ENCODE measurements at regions not wholly inside any gene's neighbourhood (a gene's known extent, or its start where the extent isn't known, plus 50 kb on each side); places are given as distances from the start of the nearest gene placed in this dataset.
"Not testable (repeated sequence)": the region's sequence is repeated elsewhere in the genome, so short reads cannot be mapped to it uniquely, and the experiment has no call there.

DNA sequence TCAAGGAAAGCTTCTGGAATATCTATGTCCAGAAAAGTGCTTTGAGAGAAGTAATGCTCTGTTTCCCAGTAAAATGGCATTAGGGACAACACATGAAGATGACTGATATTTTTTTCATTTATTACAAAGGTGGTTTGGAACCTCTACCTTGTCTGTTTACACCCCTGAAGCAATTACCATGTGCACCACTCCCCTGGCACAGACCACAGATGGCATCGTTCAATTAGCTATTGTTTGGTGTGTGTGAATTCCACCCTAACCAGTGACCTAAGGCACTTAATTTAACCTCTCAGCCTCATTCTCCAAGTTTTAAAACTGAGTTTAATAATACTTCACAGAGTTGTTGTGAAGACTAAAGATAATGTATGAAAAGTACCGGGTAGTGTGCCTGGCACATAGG lies 127.6 kb upstream of the BMAL1 start:
- Mint-ChIP-seq H3K4me3 (no peak overlapping the region), H3K36me3 (no peaks in the 10 kb centered on the region), H3K9me3 (no peaks in the 10 kb centered on the region), H3K27ac (no peak overlapping the region), H3K4me1 (no peaks in the 10 kb centered on the region), H3K27me3 (ENCODE audit: low read depth in 3 of 3) (peaks cover 4 to 25% (median 9%) of the 10 kb centered on the region in 3 donors)
- no peak for DNase-seq

DNA sequence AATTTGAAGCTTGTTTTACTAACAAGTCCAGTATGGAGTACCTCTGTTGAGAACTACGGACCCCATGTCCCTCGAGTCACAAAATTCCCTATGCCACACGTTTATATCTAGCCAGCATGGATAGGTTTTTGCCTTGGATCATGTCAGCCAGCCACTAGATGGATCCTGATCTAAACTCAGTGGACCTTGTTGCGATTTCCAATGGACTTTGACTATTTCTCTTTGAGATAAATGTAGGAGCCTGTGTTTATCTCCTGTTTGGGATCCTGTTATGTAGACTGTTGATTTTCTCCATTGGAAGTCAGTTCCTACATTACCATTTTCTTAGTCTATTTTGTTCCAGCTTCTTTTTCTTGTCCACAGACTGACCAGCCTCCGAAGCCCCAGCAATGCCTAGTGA lies 127.1 kb upstream of the BMAL1 start:
- peaks cover 4 to 20% (median 9%) of the 10 kb centered on the region in 3 donors for H3K27me3 Mint-ChIP-seq (ENCODE audit: low read depth in 3 of 3)
- H3K4me1 Mint-ChIP-seq = no peaks in the 10 kb centered on the region
- DNase-seq = no peak
- H3K36me3 Mint-ChIP-seq = no peaks in the 10 kb centered on the region
- H3K4me3 Mint-ChIP-seq = no peak overlapping the region
- H3K27ac Mint-ChIP-seq = no peak overlapping the region
- H3K9me3 Mint-ChIP-seq = peaks cover 0 to 4% (median 0%) of the 10 kb centered on the region in 6 donors

DNA sequence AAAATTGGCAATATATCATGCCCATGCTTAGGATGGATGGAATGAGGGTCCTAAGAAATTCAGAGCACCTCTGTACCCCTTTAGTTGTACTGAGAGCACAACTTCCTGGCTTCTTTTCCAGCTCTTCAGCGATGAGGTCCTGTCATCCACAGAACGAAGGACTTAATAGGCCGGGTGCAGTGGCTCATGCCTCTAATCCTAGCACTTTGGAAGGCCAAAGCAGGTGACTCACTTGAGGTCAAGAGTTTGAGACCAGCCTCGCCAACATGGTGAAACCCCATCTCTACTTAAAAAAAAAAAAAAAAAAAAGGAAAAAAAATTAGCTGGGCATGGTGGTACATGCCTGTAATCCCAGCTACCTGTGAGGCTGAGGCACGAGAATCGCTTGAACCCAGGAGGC lies 125.3 kb upstream of the BMAL1 start:
- Mint-ChIP-seq H3K36me3 (no peaks in the 10 kb centered on the region), H3K27me3 (ENCODE audit: low read depth in 3 of 3) (peaks cover 4 to 19% (median 11%) of the 10 kb centered on the region in 3 donors), H3K9me3 (peaks cover 0 to 5% (median 0%) of the 10 kb centered on the region in 6 donors), H3K4me1 (no peaks in the 10 kb centered on the region), H3K4me3 (no peak overlapping the region), H3K27ac (no peak overlapping the region)
- DNase-seq = no peak

DNA sequence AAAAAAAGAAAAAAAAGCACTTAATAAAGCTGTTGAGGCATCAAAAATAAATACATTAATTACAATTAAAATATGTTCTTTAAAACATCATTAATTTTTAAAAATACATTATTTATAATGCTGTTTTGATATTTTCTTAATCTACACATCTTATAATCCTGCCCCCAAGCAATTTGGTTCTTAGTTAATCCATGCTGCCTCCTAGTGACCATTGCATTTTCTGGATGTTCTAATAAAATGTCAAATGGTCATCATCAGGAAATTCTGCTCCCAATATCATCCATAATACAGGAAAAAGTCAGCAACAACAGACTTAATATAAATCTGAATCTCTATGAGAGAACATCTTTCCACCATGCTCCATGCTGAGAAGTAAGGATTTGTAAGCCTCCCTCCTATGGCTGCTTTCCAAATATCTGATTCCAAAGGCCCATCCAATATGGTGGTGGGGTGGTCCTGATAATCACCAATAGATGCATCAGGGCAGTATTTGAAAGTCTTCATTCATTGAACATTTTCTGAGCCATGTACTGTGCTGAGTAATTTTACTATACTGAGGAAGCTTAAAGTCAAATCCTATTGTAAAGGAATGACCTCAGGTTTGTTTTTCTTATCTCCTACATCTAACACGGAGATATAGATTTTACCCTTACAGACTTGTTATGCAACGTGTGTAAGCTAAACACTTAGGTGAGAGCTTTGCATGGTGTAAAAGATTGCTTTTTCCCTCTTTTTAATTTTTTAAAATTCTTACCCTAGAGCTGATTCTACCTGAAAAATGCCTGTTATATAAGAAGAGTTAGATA lies 124.7 kb upstream of the BMAL1 start:
- Mint-ChIP-seq H3K4me3 (no peak overlapping the region), H3K4me1 (no peaks in the 10 kb centered on the region), H3K27me3 (ENCODE audit: low read depth in 3 of 3) (peaks cover 5 to 22% (median 12%) of the 10 kb centered on the region in 3 donors), H3K27ac (no peak overlapping the region), H3K9me3 (peaks cover 0 to 5% (median 0%) of the 10 kb centered on the region in 6 donors), H3K36me3 (no peaks in the 10 kb centered on the region)
- no peak for DNase-seq

DNA sequence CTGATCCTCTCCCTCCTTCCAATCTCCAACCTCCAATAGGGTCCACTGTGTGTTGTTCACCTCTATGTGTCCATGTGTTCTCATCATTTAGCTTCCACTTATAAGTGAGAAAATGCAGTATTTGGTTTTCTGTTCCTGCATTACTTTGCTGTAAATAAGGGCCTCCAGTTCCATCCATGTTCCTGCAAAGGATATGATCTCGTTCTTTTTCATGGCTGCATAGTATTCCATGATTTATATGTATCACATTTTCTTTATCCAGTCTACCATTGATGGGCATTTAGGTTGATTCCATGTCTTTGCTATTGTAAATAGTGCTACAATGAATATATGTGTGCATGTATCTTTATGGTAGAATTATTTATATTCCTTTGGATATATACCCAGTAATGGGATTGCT lies 123.2 kb upstream of the BMAL1 start:
- not testable (repeated sequence) for H3K36me3 Mint-ChIP-seq, H3K9me3 Mint-ChIP-seq, H3K4me3 Mint-ChIP-seq, H3K4me1 Mint-ChIP-seq, H3K27ac Mint-ChIP-seq, DNase-seq
- peaks cover 5 to 26% (median 14%) of the 10 kb centered on the region in 3 donors for H3K27me3 Mint-ChIP-seq (ENCODE audit: low read depth in 3 of 3)

DNA sequence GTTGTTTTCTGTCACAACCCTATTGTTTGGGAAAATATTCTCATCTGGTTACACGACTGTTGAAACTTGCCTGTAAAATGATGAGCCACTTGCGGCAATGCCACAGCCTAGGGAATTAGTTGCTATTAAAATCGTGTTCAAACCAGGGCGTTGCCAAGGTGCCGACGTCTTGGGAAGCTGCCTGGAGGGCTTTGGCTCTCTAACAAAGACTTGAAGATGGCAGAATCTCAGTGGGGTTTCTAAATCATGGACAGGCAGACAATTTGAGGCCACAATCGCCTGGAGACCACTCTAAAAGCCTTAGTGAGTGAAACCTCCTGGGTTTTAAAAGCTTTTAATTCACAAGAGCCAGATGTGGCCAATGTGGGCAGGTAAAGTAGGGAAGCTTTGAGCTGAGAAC lies 117.2 kb upstream of the BMAL1 start:
- H3K4me1 Mint-ChIP-seq = no peaks in the 10 kb centered on the region
- H3K36me3 Mint-ChIP-seq = no peaks in the 10 kb centered on the region
- DNase-seq = no peak
- H3K9me3 Mint-ChIP-seq = peaks cover 0 to 3% (median 0%) of the 10 kb centered on the region in 6 donors
- no peak overlapping the region for H3K4me3 Mint-ChIP-seq
- H3K27ac Mint-ChIP-seq = no peak overlapping the region
- peaks cover 3 to 13% (median 8%) of the 10 kb centered on the region in 3 donors for H3K27me3 Mint-ChIP-seq (ENCODE audit: low read depth in 3 of 3)

DNA sequence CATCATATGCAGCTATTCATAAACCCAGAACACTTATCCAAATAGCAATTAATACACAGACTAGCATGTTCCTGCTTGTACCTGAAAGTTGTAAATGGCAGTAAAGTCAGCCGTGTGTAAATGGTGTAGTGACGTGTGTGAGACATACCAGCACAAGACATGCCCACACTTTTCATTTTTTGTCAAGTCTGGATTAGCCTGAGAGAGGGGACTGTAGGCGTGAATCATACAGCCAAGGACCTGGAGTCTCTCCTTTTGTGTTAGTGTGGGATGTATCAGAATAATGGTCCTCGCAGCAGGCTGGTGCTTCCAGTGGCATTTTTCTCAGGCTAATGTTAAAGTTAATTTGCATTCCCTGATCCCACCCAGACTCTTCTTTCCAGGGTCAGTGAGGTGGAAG lies 116.8 kb upstream of the BMAL1 start:
- Mint-ChIP-seq H3K36me3 (no peaks in the 10 kb centered on the region), H3K4me1 (no peaks in the 10 kb centered on the region), H3K4me3 (no peak overlapping the region), H3K9me3 (peaks cover 0 to 2% (median 0%) of the 10 kb centered on the region in 6 donors), H3K27me3 (ENCODE audit: low read depth in 3 of 3) (peaks cover 3 to 13% (median 8%) of the 10 kb centered on the region in 3 donors), H3K27ac (no peak overlapping the region)
- DNase-seq = no peak

DNA sequence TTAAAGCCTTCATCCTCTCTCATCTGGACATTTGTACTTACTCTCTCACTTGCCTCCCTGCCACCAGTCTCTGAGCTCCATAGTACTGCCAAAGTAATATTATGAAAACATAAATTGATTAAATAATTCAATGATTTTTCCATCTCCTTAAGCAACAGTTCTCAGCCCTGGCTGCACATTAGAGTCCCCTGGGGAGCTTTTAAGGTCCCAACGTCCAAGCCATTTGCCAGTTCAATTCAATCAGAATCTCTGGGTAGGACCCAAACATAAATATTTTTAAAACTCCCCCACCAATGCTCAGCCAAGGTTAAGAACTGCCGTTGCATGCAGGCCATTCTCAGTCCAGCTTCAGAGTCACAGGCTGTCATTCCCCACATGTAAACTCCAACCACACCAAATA lies 114.4 kb upstream of the BMAL1 start:
- Mint-ChIP-seq H3K27me3 (ENCODE audit: low read depth in 3 of 3) (peaks cover 3 to 12% (median 4%) of the 10 kb centered on the region in 3 donors), H3K9me3 (no peaks in the 10 kb centered on the region), H3K36me3 (no peaks in the 10 kb centered on the region)

DNA sequence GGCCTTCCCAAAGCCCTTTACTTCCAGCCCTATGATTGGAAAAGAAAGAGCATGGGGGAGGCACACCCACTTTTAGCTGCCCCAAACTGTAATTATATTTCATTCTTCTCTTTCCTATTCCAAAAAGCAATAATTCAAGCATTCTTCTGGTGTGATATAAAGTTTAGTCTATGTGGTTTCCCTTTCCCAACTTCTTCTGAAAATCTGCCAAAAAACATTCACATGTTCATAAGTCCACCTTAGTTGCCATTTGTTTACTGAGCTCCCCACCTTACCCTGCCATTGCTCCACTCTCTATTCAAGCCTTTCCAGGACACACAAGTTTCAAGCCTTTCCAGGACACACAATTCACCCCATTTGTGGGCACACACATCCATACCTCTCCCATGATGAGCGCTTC lies 111.6 kb upstream of the BMAL1 start:
- no peak for DNase-seq
- Mint-ChIP-seq H3K27ac (no peak overlapping the region), H3K4me1 (no peaks in the 10 kb centered on the region), H3K27me3 (ENCODE audit: low read depth in 3 of 3) (peaks cover 2 to 10% (median 4%) of the 10 kb centered on the region in 3 donors), H3K4me3 (no peak overlapping the region), H3K9me3 (no peaks in the 10 kb centered on the region), H3K36me3 (no peaks in the 10 kb centered on the region)

More for the DNA sequence above, 114.4 kb upstream of the BMAL1 start:
- H3K4me3 Mint-ChIP-seq = no peak overlapping the region
- no peak for DNase-seq
- H3K27ac Mint-ChIP-seq = no peak overlapping the region
- H3K4me1 Mint-ChIP-seq = no peaks in the 10 kb centered on the region

DNA sequence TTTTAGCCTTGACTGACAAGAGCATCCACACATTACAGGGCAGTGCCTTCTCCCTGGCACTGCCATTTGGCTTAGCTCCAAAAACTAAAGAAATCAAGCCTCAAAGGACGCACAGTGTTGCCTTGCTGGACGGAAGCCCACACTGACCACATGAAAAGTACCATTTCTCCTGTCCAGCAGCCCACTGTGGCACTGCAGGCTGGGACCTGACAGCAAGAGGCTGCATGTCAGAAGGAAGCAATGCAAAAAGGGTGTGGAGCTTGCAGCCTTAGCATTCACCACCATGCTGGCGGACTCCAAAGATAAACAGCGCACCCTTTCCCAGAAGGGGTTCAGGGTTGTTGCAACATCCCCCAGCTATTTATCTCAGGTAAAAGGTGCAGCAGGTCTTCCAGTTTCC lies 109.3 kb upstream of the BMAL1 start:
- no peaks in the 10 kb centered on the region for H3K4me1 Mint-ChIP-seq
- no peak overlapping the region for H3K27ac Mint-ChIP-seq
- no peak overlapping the region for H3K4me3 Mint-ChIP-seq
- H3K36me3 Mint-ChIP-seq = no peaks in the 10 kb centered on the region
- H3K27me3 Mint-ChIP-seq (ENCODE audit: low read depth in 3 of 3) = peaks cover 0 to 19% (median 5%) of the 10 kb centered on the region in 3 donors
- H3K9me3 Mint-ChIP-seq = no peaks in the 10 kb centered on the region
- no peak for DNase-seq

DNA sequence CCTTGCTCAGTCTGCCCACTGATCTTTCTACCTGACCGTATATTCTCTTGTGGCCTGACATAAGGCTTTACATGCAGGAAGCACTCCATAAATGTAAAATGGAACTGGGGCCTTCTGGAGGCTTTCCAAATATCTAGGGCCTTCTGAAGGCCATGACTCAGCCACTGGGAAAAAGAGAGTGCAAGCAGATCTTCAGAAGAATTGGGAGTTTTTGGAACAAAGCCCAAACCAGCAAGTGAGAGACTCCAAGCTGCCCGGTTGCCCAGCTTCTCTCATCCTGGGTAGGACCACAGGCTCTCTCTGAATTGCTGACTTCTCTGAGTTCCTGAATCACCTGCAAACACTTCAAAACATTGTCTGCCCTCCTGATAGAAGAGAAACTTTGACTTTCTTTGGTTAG lies 107.9 kb upstream of the BMAL1 start:
- Mint-ChIP-seq H3K27ac (no peak overlapping the region), H3K4me1 (no peaks in the 10 kb centered on the region), H3K9me3 (no peaks in the 10 kb centered on the region), H3K27me3 (ENCODE audit: low read depth in 3 of 3) (peaks cover 0 to 16% (median 8%) of the 10 kb centered on the region in 3 donors), H3K4me3 (no peak overlapping the region), H3K36me3 (no peaks in the 10 kb centered on the region)
- no peak for DNase-seq

DNA sequence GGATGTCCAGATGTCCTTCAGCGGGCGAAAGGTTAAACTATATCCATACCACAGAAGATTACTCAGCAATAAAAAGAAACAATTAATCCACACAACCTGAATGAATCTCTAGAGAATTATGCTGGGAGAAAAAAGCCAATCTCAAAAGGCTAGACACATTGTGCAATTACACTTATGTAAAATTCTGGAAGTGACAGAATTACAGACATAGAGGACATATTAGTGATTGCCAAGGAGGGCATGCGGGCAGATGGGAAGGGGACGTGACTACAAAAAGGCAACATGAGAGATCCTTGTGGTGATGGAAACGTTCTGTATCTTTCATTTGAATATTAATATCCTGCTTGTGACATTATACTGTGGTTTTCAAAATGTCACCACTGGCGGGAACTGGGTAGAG lies 103.5 kb upstream of the BMAL1 start:
- Mint-ChIP-seq H3K9me3 (peaks cover 0 to 2% (median 0%) of the 10 kb centered on the region in 6 donors), H3K27ac (no peak overlapping the region), H3K36me3 (peaks cover 0 to 3% (median 0%) of the 10 kb centered on the region in 3 donors), H3K4me3 (no peak overlapping the region), H3K27me3 (ENCODE audit: low read depth in 3 of 3) (peaks cover 0 to 10% (median 8%) of the 10 kb centered on the region in 3 donors), H3K4me1 (no peaks in the 10 kb centered on the region)
- DNase-seq = no peak

DNA sequence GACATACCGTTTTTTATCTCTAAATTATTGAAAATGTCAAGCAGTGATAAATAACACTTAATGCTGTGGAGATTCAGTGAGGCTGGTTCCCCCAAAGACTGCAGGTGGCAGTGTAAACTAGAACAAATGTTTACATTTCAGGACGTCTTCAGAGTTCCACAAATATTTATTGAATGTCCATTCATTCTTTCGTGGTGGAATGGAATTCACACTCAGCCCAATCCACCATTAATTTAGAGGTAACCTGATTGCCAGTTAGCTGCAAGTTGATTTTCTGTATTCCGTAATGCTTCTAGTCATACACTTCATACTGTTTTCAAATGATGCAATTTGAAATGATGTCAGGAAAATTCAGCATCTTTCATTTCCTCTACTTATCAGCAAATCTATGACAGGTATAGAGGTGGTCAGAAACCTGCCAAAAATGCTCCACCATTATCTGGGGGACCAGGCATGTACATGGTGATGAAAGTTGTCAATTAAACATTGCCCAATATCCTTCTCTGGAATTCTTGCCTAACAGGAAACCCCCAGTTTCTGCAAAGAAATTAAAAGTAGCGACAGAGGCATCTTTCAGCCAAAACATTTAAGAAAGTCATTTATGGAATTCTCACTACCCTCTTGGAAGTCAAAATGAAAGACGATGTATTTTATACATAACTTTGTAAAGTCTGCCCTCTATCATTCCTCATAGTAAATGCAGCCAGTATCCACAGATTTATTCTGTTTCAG lies 94.3 kb upstream of the BMAL1 start:
- peaks cover 0 to 3% of the 10 kb centered on the region in 2 donors for H3K4me1 Mint-ChIP-seq
- DNase-seq = peak in 2 of 3 donors; percentile 6 to 7
- H3K9me3 Mint-ChIP-seq = peaks cover 6 to 22% (median 8%) of the 10 kb centered on the region in 6 donors
- H3K27ac Mint-ChIP-seq = no peak overlapping the region
- H3K27me3 Mint-ChIP-seq (ENCODE audit: low read depth in 3 of 3) = peaks cover 1 to 20% (median 4%) of the 10 kb centered on the region in 3 donors
- peak overlapping the region in 1 of 5 donors; percentile 2 for H3K4me3 Mint-ChIP-seq
- H3K36me3 Mint-ChIP-seq = peaks cover 0 to 8% (median 5%) of the 10 kb centered on the region in 3 donors

DNA sequence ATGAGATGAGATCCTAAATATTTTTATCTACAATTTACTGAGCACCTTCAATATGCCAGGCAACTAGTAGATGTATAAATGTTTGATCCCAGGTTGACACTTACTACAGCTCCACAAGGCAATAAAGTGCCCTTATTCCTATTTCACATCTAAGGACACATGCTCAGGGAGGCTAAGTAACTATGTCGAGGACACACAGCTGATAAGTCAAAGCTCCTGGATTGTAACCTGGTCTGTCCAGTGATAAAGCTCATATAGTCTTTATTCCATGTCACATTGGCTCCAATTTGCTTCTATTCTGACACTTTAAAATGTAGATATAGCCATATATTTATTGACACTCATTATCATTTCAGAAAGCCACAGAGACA lies 93.8 kb upstream of the BMAL1 start:
- no peak overlapping the region for H3K27ac Mint-ChIP-seq
- H3K4me3 Mint-ChIP-seq = no peak overlapping the region

More for the DNA sequence above, 93.8 kb upstream of the BMAL1 start:
- Mint-ChIP-seq H3K36me3 (peaks cover 0 to 13% (median 9%) of the 10 kb centered on the region in 3 donors), H3K27me3 (ENCODE audit: low read depth in 3 of 3) (peaks cover 2 to 25% (median 10%) of the 10 kb centered on the region in 3 donors), H3K4me1 (peaks cover 0 to 3% of the 10 kb centered on the region in 2 donors), H3K9me3 (peaks cover 7 to 27% (median 13%) of the 10 kb centered on the region in 6 donors)
- DNase-seq = no peak

All from immature natural killer cell (primary cell).